ENCODE measurements at regions not wholly inside any gene's neighbourhood (a gene's known extent, or its start where the extent isn't known, plus 50 kb on each side); places are given as distances from the start of the nearest gene placed in this dataset.

- TF ChIP-seq POLR2AphosphoS5 (IDR thresholded peaks at IDR 0.05; ENCODE audit: low read depth, low read length) (no peak), CTCF (IDR thresholded peaks at IDR 0.05) (no peak)
These were observed 201.7 kb downstream of the NNT start for GRCh38 chr5:43804723-43805122.
